Upper lobe of left lung (tissue), 4 donors: ENCODE measurements at regions not wholly inside any gene's neighbourhood (a gene's known extent, or its start where the extent isn't known, plus 50 kb on each side); places are given as distances from the start of the nearest gene placed in this dataset.

ENCODE experiments used
- CTCF ChIP-seq, 6 experiments: fragments of 450-650 bp in 4 of 6; fragments of 200-600 bp in 2 of 6; sonication (generic) in 2 of 6; IDR thresholded peaks; one replicate each; pipeline ENCODE4 v1.5.1; 2016 to 2019; ENCODE audit warnings: antibody characterized with exemption in 6 of 6
- EP300 ChIP-seq, 4 donors: sonication (generic); formaldehyde crosslinking; IDR thresholded peaks; one replicate each; pipeline ENCODE4 v1.5.1; 2017; ENCODE audit warnings: antibody characterized with exemption in 4 of 4, control low read depth in 2 of 4
- POLR2AphosphoS5 ChIP-seq, 2 donors: sonication (generic); formaldehyde crosslinking; IDR thresholded peaks; one replicate each; pipeline ENCODE4 v1.5.1; 2017; ENCODE audit warnings: antibody characterized with exemption in 2 of 2

DNA sequence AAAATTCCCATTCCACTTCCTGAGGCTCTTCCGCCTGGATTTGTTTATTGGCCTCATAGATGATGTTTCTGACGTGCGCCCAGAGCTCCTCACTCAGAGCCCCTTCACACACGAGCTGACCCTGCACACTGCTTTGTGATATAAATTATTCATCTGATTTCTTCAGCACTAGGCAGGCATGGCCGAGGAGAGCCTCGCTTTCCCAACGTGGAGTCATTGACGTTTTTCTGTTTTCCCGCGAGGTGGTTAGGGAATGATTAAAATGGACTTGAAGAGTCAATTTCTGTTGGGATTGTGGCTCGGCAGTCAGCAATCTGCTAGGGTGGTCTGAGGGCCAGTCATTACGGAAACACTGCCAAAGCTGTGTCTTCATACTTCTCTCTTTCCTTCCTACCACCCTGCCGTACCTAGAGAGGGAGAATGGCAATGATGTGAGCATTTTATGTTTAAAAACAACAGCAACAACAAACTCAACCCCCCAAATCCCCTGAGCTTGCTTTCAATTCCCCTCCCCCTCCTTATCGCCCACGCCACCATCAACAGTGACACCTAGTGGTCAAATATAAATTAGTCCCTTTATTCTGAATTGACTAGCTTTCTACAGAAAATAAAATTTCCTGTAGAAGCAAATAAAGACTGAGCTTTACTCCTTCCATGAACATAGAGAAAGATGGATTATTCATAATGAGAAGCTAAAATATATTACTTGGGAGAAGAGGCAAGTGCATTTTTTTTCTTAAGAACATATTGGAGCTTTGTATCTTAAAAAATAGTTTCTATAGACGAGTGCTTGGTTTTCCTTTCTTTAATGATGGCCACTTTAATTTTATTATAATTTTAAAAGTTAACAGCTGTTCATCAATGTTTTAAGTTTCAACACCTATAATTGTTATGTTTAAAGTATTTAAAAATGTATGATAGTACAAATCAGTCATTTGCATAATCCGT, 285.1 kb downstream of the MTX2 start:
- peak; percentile 38 to 80 (median 64) for TF ChIP-seq CTCF (IDR thresholded peaks at IDR 0.05)
- no peak for TF ChIP-seq EP300 (IDR thresholded peaks at IDR 0.05)
- TF ChIP-seq POLR2AphosphoS5 (IDR thresholded peaks at IDR 0.05), result no peak
